Mesothelial cell of epicardium (in vitro differentiated cells): ENCODE measurements at regions not wholly inside any gene's neighbourhood (a gene's known extent, or its start where the extent isn't known, plus 50 kb on each side); places are given as distances from the start of the nearest gene placed in this dataset.
A peak's percentile ranks its signal among the peaks of the same experiment; 100 is the strongest.
"Not testable (repeated sequence)": the region's sequence is repeated elsewhere in the genome, so short reads cannot be mapped to it uniquely, and the experiment has no call there.

Source experiments
- DNase-seq, 2 experiments: peaks; one replicate each; pipeline ENCODE4 v3.0.0; 2021; ENCODE audit warnings: low spot score in 2 of 2; ENCODE audit not compliant: unreplicated experiment in 2 of 2
- H3K27ac Mint-ChIP-seq: 2 replicates; pipeline ENCODE4 v1.8.0; 2021; ENCODE audit warnings: mixed read lengths
- H3K27me3 Mint-ChIP-seq: 2 replicates; pipeline ENCODE4 v1.8.0; 2021; ENCODE audit warnings: low read depth, mixed read lengths
- H3K36me3 Mint-ChIP-seq: 2 replicates; pipeline ENCODE4 v1.8.0; 2021; ENCODE audit warnings: mixed read lengths
- H3K4me1 Mint-ChIP-seq: 2 replicates; pipeline ENCODE4 v1.8.0; 2021; ENCODE audit warnings: mixed read lengths
- H3K4me3 Mint-ChIP-seq: 2 replicates; pipeline ENCODE4 v1.8.0; 2021; ENCODE audit warnings: mild to moderate bottlenecking, moderate library complexity, mixed read lengths
- H3K9me3 Mint-ChIP-seq: 2 replicates; pipeline ENCODE4 v1.8.0; 2021; ENCODE audit warnings: mixed read lengths
- CTCF ChIP-seq: fragments of 200-600 bp; sonication (generic); IDR thresholded peaks from one replicate; pipeline ENCODE4 v1.5.0; 2021; ENCODE audit warnings: antibody characterized with exemption; ENCODE audit not compliant: unreplicated experiment

DNA sequence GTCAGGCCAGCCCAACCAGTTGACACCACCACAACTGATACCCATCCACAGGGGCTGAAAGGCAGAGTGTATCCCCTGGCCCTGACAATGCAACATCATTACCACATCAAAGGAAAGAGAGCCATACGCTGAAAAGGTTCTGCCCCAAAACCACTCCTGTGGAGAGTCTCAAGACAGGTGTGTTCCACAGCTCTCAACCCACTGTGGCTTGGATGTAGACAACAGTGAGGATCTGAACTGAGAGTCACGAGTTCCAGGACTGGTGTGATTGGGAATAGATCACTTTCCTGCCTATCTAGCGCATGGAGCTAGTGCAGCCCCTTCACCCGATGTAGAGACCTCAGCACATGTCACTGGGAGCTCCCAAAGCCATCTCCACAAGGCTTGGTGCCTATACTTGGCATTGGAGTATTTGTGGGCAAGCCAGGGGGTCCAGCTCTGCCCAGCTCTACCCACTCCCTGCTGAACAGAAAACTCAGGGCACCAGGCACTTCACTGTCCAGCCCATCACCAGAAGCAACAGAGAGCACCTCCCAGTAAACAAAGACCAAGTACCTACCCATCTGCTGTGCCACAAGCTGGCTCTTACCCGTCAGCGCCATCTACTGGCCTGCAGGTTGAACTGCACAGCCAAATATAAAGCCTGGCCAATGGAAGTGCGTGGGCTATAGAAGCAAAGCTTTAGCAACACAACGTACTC, 579.5 kb downstream of the UQCRFS1 start:
- DNase-seq, result peak in 1 of 2 experiments; percentile 58
- Mint-ChIP-seq H3K4me1 (no peaks in the 10 kb centered on the region), H3K27ac (no peak overlapping the region), H3K27me3 (peaks cover 6% of the 10 kb centered on the region), H3K9me3 (peaks cover 14% of the 10 kb centered on the region), H3K4me3 (no peak overlapping the region), H3K36me3 (no peaks in the 10 kb centered on the region)
- peak; percentile 77 for TF ChIP-seq CTCF

- Mint-ChIP-seq H3K27me3 (peaks cover 6% of the 10 kb centered on the region), H3K27ac (no peak overlapping the region), H3K36me3 (no peaks in the 10 kb centered on the region), H3K4me1 (no peaks in the 10 kb centered on the region), H3K9me3 (peaks cover 24% of the 10 kb centered on the region), H3K4me3 (no peak overlapping the region)
- no peak for TF ChIP-seq CTCF
- DNase-seq, result no peak
These were observed 580.4 kb downstream of the UQCRFS1 start for GRCh38 chr19:28632371-28633080.

DNA sequence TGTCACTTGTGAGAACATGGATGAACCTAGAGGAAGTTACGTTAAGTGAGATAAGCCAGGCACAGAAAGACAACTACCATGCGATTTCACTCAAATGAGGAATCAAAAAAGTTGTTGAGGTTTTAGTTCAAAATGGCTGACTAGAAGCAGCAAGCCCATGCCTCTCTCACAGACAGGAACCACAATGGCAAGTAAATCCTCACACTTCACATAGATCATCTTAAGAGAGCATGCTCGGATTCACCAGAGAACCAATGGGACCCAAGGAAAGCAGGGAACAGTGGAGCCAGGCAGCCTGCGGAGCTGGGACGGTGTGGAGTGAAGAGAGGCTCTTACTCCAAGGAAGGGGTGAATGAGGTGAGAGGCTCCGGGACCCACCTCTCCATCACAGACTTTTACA, 581.0 kb downstream of the UQCRFS1 start:
- peaks cover 6% of the 10 kb centered on the region for H3K27me3 Mint-ChIP-seq
- no peak for DNase-seq
- no peaks in the 10 kb centered on the region for H3K4me1 Mint-ChIP-seq
- no peak overlapping the region for H3K4me3 Mint-ChIP-seq
- no peak overlapping the region for H3K27ac Mint-ChIP-seq
- H3K36me3 Mint-ChIP-seq, result no peaks in the 10 kb centered on the region
- TF ChIP-seq CTCF, result no peak
- H3K9me3 Mint-ChIP-seq, result peaks cover 25% of the 10 kb centered on the region

DNA sequence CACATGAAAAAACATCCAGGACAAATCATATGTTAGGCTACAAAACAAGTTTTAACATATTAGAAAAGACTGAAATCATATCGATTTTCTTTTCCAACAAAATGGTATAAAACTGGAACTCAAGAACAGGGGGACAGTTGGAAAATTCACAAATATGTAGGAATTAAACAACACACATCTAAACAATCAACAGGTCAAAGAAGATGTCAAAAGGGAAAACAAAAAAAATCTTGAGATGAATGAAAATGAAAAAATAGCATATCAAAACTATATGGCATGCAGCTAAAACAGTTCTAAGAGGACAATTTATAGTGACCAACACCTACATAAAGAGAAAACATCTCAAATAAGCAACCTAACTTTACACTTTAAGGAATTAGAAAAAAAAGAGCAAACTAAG, 585.3 kb downstream of the UQCRFS1 start:
- peaks cover 26% of the 10 kb centered on the region for H3K9me3 Mint-ChIP-seq
- H3K27ac Mint-ChIP-seq, result no peak overlapping the region
- TF ChIP-seq CTCF, result no peak
- H3K4me3 Mint-ChIP-seq, result no peak overlapping the region
- H3K36me3 Mint-ChIP-seq, result no peaks in the 10 kb centered on the region
- DNase-seq, result no peak
- no peaks in the 10 kb centered on the region for H3K27me3 Mint-ChIP-seq
- H3K4me1 Mint-ChIP-seq, result no peaks in the 10 kb centered on the region

DNA sequence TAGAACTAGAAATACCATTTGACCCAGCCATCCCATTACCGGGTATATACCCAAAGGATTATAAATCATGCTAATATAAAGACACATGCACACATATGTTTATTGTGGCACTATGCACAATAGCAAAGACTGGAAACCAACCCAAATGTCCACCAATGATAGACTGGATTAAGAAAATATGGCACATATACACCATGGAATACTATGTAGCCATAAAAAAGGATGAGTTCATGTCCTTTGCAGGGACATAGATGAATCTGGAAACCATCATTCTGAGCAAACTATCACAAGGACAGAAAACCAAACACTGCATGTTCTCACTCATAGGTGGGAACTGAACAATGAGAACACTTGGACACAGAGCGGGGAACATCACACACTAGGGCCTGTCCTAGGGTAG, 586.5 kb downstream of the UQCRFS1 start:
- H3K9me3 Mint-ChIP-seq, result peaks cover 26% of the 10 kb centered on the region
- H3K27me3 Mint-ChIP-seq, H3K4me3 Mint-ChIP-seq, DNase-seq, H3K27ac Mint-ChIP-seq, H3K36me3 Mint-ChIP-seq, H3K4me1 Mint-ChIP-seq: not testable (repeated sequence)

GRCh38 chr19:28619816-28620429, 593.0 kb downstream of the UQCRFS1 start:
- TF ChIP-seq CTCF, result no peak
- H3K27me3 Mint-ChIP-seq, result no peaks in the 10 kb centered on the region
- no peak overlapping the region for H3K27ac Mint-ChIP-seq

More at GRCh38 chr19:28619816-28620429, 593.0 kb downstream of the UQCRFS1 start:
- no peak overlapping the region for H3K4me3 Mint-ChIP-seq
- no peaks in the 10 kb centered on the region for H3K4me1 Mint-ChIP-seq
- no peak for DNase-seq
- peaks cover 21% of the 10 kb centered on the region for H3K9me3 Mint-ChIP-seq
- H3K36me3 Mint-ChIP-seq, result no peaks in the 10 kb centered on the region
